RWPE1 (cell line): ENCODE measurements at regions not wholly inside any gene's neighbourhood (a gene's known extent, or its start where the extent isn't known, plus 50 kb on each side); places are given as distances from the start of the nearest gene placed in this dataset.

Experiments used
- CTCF ChIA-PET: fragments of 350-600 bp; sonication (Branson Sonifier 250); formaldehyde crosslinking; extraction: SDS; loops from one replicate; lab custom pipeline; 2021; lab: Yijun Ruan, JAX
- POLR2A ChIA-PET: fragments of 400-600 bp; formaldehyde crosslinking; extraction: SDS; loops from one replicate; lab custom pipeline; 2020; ENCODE audit warnings: antibody characterized with exemption; ENCODE audit not compliant: low non-redundant PET; lab: Yijun Ruan, JAX
- DNase-seq: peaks from one replicate; pipeline ENCODE4 v3.0.0; 2012; ENCODE audit warnings: low spot score
- H3K27ac ChIP-seq: fragments of 450-650 bp; 2 replicates; pipeline ENCODE4 v1.5.1; 2017
- CTCF ChIP-seq: fragments of 450-650 bp; conservative IDR thresholded peaks from 2 replicates; pipeline ENCODE4 v1.5.1; 2017; ENCODE audit warnings: low read depth, mild to moderate bottlenecking

- TF ChIP-seq CTCF, result no peak
- POLR2A ChIA-PET, result no interaction called here
- DNase-seq, result no peak
- H3K27ac ChIP-seq, result no peak overlapping the region
- CTCF ChIA-PET, result interaction anchor here (0.7 to 1.0 kb wide), 2 partner anchors 17 to 1323 kb away, joined by 4 read pairs; no protein-coding TSS in a partner anchor
Measured at GRCh38 chr5:174210596-174211276, 165.2 kb downstream of the NSG2 start.

GRCh38 chr5:174211277-174211626 is 165.7 kb downstream of the NSG2 start:
- ChIA-PET POLR2A (no interaction called here), CTCF (interaction anchor here (0.7 to 1.0 kb wide), 2 partner anchors 17 to 1322 kb away, joined by 4 read pairs; no protein-coding TSS in a partner anchor)

GRCh38 chr5:174217527-174217926 is 172.0 kb downstream of the NSG2 start:
- DNase-seq, result no peak

More at GRCh38 chr5:174211277-174211626, 165.7 kb downstream of the NSG2 start:
- no peak for TF ChIP-seq CTCF
- DNase-seq, result no peak
- H3K27ac ChIP-seq, result no peak overlapping the region

GRCh38 chr5:174218162-174218561 is 172.7 kb downstream of the NSG2 start:
- no peak for TF ChIP-seq CTCF
- DNase-seq, result no peak
- H3K27ac ChIP-seq, result no peak overlapping the region
- ChIA-PET CTCF (no interaction called here), POLR2A (no interaction called here)

More at GRCh38 chr5:174217527-174217926, 172.0 kb downstream of the NSG2 start:
- no peak overlapping the region for H3K27ac ChIP-seq
- ChIA-PET CTCF (no interaction called here), POLR2A (no interaction called here)
- no peak for TF ChIP-seq CTCF

- ChIA-PET POLR2A (no interaction called here), CTCF (no interaction called here)
- no peak for DNase-seq
- no peak overlapping the region for H3K27ac ChIP-seq
- TF ChIP-seq CTCF, result no peak
Measured at GRCh38 chr5:174220417-174220816, 174.9 kb downstream of the NSG2 start.

- H3K27ac ChIP-seq, result no peak overlapping the region
- TF ChIP-seq CTCF, result no peak
- ChIA-PET POLR2A (no interaction called here), CTCF (no interaction called here)
- no peak for DNase-seq
Measured at GRCh38 chr5:174221436-174221835, 175.9 kb downstream of the NSG2 start.
